ENCODE measurements at regions not wholly inside any gene's neighbourhood (a gene's known extent, or its start where the extent isn't known, plus 50 kb on each side); places are given as distances from the start of the nearest gene placed in this dataset.

DNA sequence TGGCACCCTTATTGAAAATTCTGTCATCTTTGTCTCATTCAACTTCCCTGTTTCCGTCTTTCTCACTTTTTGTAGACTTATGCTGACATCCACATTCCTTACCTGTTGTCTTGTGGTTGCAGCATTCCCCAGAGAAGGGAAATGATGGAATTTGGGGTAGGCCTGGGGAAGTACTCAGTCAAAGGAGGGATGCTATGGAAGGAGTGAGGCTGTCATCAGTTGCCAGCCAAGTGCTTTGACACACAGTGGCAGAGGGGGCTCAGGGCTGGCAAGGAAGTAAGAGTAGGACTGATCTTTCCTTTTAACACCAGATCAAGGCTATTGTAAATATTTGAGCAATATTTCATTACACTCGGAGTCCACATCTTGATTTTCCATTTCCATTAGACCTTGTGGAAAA is 64.4 kb downstream of the RPLP1 start:
- ATAC-seq (ENCODE audit: insufficient read depth, low read depth): no peak
- TF ChIP-seq EZH2 (IDR thresholded peaks at IDR 0.05; ENCODE audit: borderline replicate concordance, low read depth, low read length, severe bottlenecking): no peak
- TF ChIP-seq CTCF (IDR thresholded peaks at IDR 0.05; ENCODE audit: borderline replicate concordance, extremely low read depth, low read length, poor library complexity, severe bottlenecking): no peak

GRCh38 chr15:69518806-69519205 is 66.2 kb downstream of the RPLP1 start:
- no peak overlapping the region for H3K4me3 ChIP-seq (ENCODE audit: low read depth in 1 of 2, low read length in 2 of 2)
- DNase-seq (no peak), ATAC-seq (ENCODE audit: insufficient read depth, low read depth) (no peak)
- H3K36me3 ChIP-seq (ENCODE audit: insufficient read depth, low read length): no peaks in the 10 kb centered on the region
- TF ChIP-seq CTCF (IDR thresholded peaks at IDR 0.05; ENCODE audit: borderline replicate concordance, extremely low read depth, low read length, poor library complexity, severe bottlenecking) (no peak), EZH2 (IDR thresholded peaks at IDR 0.05; ENCODE audit: borderline replicate concordance, low read depth, low read length, severe bottlenecking) (no peak)
- no peaks in the 10 kb centered on the region for H4K20me1 ChIP-seq (ENCODE audit: insufficient read depth, low read length)
- no peak overlapping the region for H2AFZ ChIP-seq (ENCODE audit: low read depth, low read length)
- no peaks in the 10 kb centered on the region for H3K4me1 ChIP-seq (ENCODE audit: insufficient read depth, low read length)
- no peak overlapping the region for H3K27ac ChIP-seq (ENCODE audit: low read length)
- no peaks in the 10 kb centered on the region for H3K9me3 ChIP-seq (ENCODE audit: insufficient read depth, low read length, severe bottlenecking)
- no peaks in the 10 kb centered on the region for H3K27me3 ChIP-seq (ENCODE audit: insufficient read depth, low read length, poor library complexity)
- H3K79me2 ChIP-seq (ENCODE audit: insufficient read depth, low read length): no peaks in the 10 kb centered on the region
- no peak overlapping the region for H3K4me2 ChIP-seq (ENCODE audit: insufficient read depth, low read length)
- no peak overlapping the region for H3K9ac ChIP-seq (ENCODE audit: low read depth, low read length)

More for the DNA sequence above, 64.4 kb downstream of the RPLP1 start:
- H3K4me1 ChIP-seq (ENCODE audit: insufficient read depth, low read length): no peaks in the 10 kb centered on the region
- no peak overlapping the region for H3K9ac ChIP-seq (ENCODE audit: low read depth, low read length)
- no peak overlapping the region for H3K4me2 ChIP-seq (ENCODE audit: insufficient read depth, low read length)
- H3K79me2 ChIP-seq (ENCODE audit: insufficient read depth, low read length): no peaks in the 10 kb centered on the region
- H3K9me3 ChIP-seq (ENCODE audit: insufficient read depth, low read length, severe bottlenecking): no peaks in the 10 kb centered on the region
- no peak overlapping the region for H2AFZ ChIP-seq (ENCODE audit: low read depth, low read length)
- H3K4me3 ChIP-seq (ENCODE audit: low read depth in 1 of 2, low read length in 2 of 2): no peak overlapping the region
- H4K20me1 ChIP-seq (ENCODE audit: insufficient read depth, low read length): no peaks in the 10 kb centered on the region
- H3K27ac ChIP-seq (ENCODE audit: low read length): no peak overlapping the region
- no peak for DNase-seq
- H3K36me3 ChIP-seq (ENCODE audit: insufficient read depth, low read length): no peaks in the 10 kb centered on the region
- no peaks in the 10 kb centered on the region for H3K27me3 ChIP-seq (ENCODE audit: insufficient read depth, low read length, poor library complexity)

GRCh38 chr15:69520067-69520466 is 67.4 kb downstream of the RPLP1 start:
- no peak overlapping the region for H3K4me2 ChIP-seq (ENCODE audit: insufficient read depth, low read length)

More at GRCh38 chr15:69520067-69520466, 67.4 kb downstream of the RPLP1 start:
- Histone ChIP-seq H3K79me2 (ENCODE audit: insufficient read depth, low read length) (no peaks in the 10 kb centered on the region), H2AFZ (ENCODE audit: low read depth, low read length) (no peak overlapping the region), H3K9me3 (ENCODE audit: insufficient read depth, low read length, severe bottlenecking) (no peaks in the 10 kb centered on the region), H3K9ac (ENCODE audit: low read depth, low read length) (no peak overlapping the region), H3K4me3 (ENCODE audit: low read depth in 1 of 2, low read length in 2 of 2) (no peak overlapping the region), H3K4me1 (ENCODE audit: insufficient read depth, low read length) (no peaks in the 10 kb centered on the region), H3K36me3 (ENCODE audit: insufficient read depth, low read length) (no peaks in the 10 kb centered on the region), H3K27ac (ENCODE audit: low read length) (no peak overlapping the region), H3K27me3 (ENCODE audit: insufficient read depth, low read length, poor library complexity) (no peaks in the 10 kb centered on the region), H4K20me1 (ENCODE audit: insufficient read depth, low read length) (no peaks in the 10 kb centered on the region)
- TF ChIP-seq EZH2 (IDR thresholded peaks at IDR 0.05; ENCODE audit: borderline replicate concordance, low read depth, low read length, severe bottlenecking) (no peak), CTCF (IDR thresholded peaks at IDR 0.05; ENCODE audit: borderline replicate concordance, extremely low read depth, low read length, poor library complexity, severe bottlenecking) (no peak)
- no peak for DNase-seq
- no peak for ATAC-seq (ENCODE audit: insufficient read depth, low read depth)
